ENCODE measurements at regions not wholly inside any gene's neighbourhood (a gene's known extent, or its start where the extent isn't known, plus 50 kb on each side); places are given as distances from the start of the nearest gene placed in this dataset.

GRCh38 chr17:34131386-34131785, 123.7 kb upstream of the CCL2 start:
- no peak overlapping the region for H3K27ac ChIP-seq (ENCODE audit: low read length in 2 of 2)
- no peak overlapping the region for H2AFZ ChIP-seq (ENCODE audit: insufficient read depth, low read depth, low read length, poor library complexity, severe bottlenecking)
- no peak overlapping the region for H3K4me3 ChIP-seq (ENCODE audit: control extremely low read depth in 1 of 5, extremely low read depth in 1 of 5, insufficient read depth in 1 of 5, low read depth in 2 of 5, low read length in 4 of 5)
- peaks cover 0 to 5% (median 0%) of the 10 kb centered on the region in 3 donors for H3K9me3 ChIP-seq (ENCODE audit: control extremely low read depth in 1 of 3, control insufficient read depth in 2 of 3, insufficient read depth in 1 of 3, low read length in 2 of 3)
- ATAC-seq (ENCODE audit: low read depth) (no peak), DNase-seq (no peak)
- no peaks in the 10 kb centered on the region for H3K9me3 Mint-ChIP-seq (ENCODE audit: insufficient read depth)
- H3K27ac Mint-ChIP-seq: no peak overlapping the region
- peaks cover 0 to 2% (median 0%) of the 10 kb centered on the region in 4 experiments for H3K27me3 ChIP-seq (replicated peaks in 1 of 4; ENCODE audit: control extremely low read depth in 1 of 4, control insufficient read depth in 3 of 4, insufficient read depth in 4 of 4, low read length in 3 of 4)
- H3K4me1 Mint-ChIP-seq: no peaks in the 10 kb centered on the region
- no peaks in the 10 kb centered on the region for H3K36me3 ChIP-seq (replicated peaks in 1 of 2; ENCODE audit: control extremely low read depth in 1 of 2, control insufficient read depth in 1 of 2, extremely low read depth in 1 of 2, insufficient read depth in 2 of 2, low read length in 1 of 2)
- no peaks in the 10 kb centered on the region for H4K20me1 ChIP-seq (ENCODE audit: control insufficient read depth, insufficient read depth, low read length, poor library complexity, severe bottlenecking)
- intact Hi-C loops (cut with micrococcal nuclease): no loop called here
- ChIA-PET CTCF (no interaction called here), POLR2A (no interaction called here)
- peaks cover 8% of the 10 kb centered on the region for H3K27me3 Mint-ChIP-seq
- no peak overlapping the region for H3K4me2 ChIP-seq (replicated peaks; ENCODE audit: low read depth, low read length, poor library complexity, severe bottlenecking)
- no peak for TF ChIP-seq CTCF (IDR thresholded peaks at IDR 0.05)
- no peak for TF ChIP-seq EZH2 (IDR thresholded peaks at IDR 0.05; ENCODE audit: borderline replicate concordance, insufficient read depth, low read depth, low read length, poor library complexity, severe bottlenecking)
- WGBS (ENCODE audit: insufficient coverage): 79% methylated on average over 3 of the region's 3 CpGs
- H3K4me3 Mint-ChIP-seq: no peak overlapping the region
- no peaks in the 10 kb centered on the region for H3K4me1 ChIP-seq (ENCODE audit: control insufficient read depth in 2 of 2, insufficient read depth in 2 of 2, low read length in 2 of 2)
- no peaks in the 10 kb centered on the region for H3K79me2 ChIP-seq (ENCODE audit: control insufficient read depth, insufficient read depth, low read length)
- no peak overlapping the region for H3K9ac ChIP-seq (ENCODE audit: low read length)

GRCh38 chr17:34133350-34133749, 121.7 kb upstream of the CCL2 start:
- Histone ChIP-seq H3K4me3 (ENCODE audit: control extremely low read depth in 1 of 5, extremely low read depth in 1 of 5, insufficient read depth in 1 of 5, low read depth in 2 of 5, low read length in 4 of 5) (no peak overlapping the region), H3K4me1 (ENCODE audit: control insufficient read depth in 2 of 2, insufficient read depth in 2 of 2, low read length in 2 of 2) (no peaks in the 10 kb centered on the region), H3K27me3 (replicated peaks in 1 of 4; ENCODE audit: control extremely low read depth in 1 of 4, control insufficient read depth in 3 of 4, insufficient read depth in 4 of 4, low read length in 3 of 4) (peaks cover 0 to 6% (median under 1%) of the 10 kb centered on the region in 4 experiments), H3K9ac (ENCODE audit: low read length) (no peak overlapping the region), H2AFZ (ENCODE audit: insufficient read depth, low read depth, low read length, poor library complexity, severe bottlenecking) (no peak overlapping the region), H3K4me2 (replicated peaks; ENCODE audit: low read depth, low read length, poor library complexity, severe bottlenecking) (no peak overlapping the region), H3K79me2 (ENCODE audit: control insufficient read depth, insufficient read depth, low read length) (no peaks in the 10 kb centered on the region), H4K20me1 (ENCODE audit: control insufficient read depth, insufficient read depth, low read length, poor library complexity, severe bottlenecking) (no peaks in the 10 kb centered on the region), H3K27ac (ENCODE audit: low read length in 2 of 2) (no peak overlapping the region), H3K36me3 (replicated peaks in 1 of 2; ENCODE audit: control extremely low read depth in 1 of 2, control insufficient read depth in 1 of 2, extremely low read depth in 1 of 2, insufficient read depth in 2 of 2, low read length in 1 of 2) (no peaks in the 10 kb centered on the region), H3K9me3 (ENCODE audit: control extremely low read depth in 1 of 3, control insufficient read depth in 2 of 3, insufficient read depth in 1 of 3, low read length in 2 of 3) (peaks cover 0 to 5% (median 0%) of the 10 kb centered on the region in 3 donors)
- Mint-ChIP-seq H3K27me3 (peaks cover 10% of the 10 kb centered on the region), H3K4me1 (no peaks in the 10 kb centered on the region), H3K9me3 (ENCODE audit: insufficient read depth) (no peaks in the 10 kb centered on the region), H3K4me3 (no peak overlapping the region), H3K27ac (no peak overlapping the region)
- TF ChIP-seq EZH2 (IDR thresholded peaks at IDR 0.05; ENCODE audit: borderline replicate concordance, insufficient read depth, low read depth, low read length, poor library complexity, severe bottlenecking) (no peak), CTCF (IDR thresholded peaks at IDR 0.05) (no peak)
- ATAC-seq (ENCODE audit: low read depth) (no peak), DNase-seq (no peak)
- CTCF ChIA-PET: no interaction called here
- intact Hi-C loops (cut with micrococcal nuclease): no loop called here
- WGBS (ENCODE audit: insufficient coverage): 86% methylated on average over 2 of the region's 2 CpGs
- POLR2A ChIA-PET: no interaction called here
